ENCODE measurements at regions not wholly inside any gene's neighbourhood (a gene's known extent, or its start where the extent isn't known, plus 50 kb on each side); places are given as distances from the start of the nearest gene placed in this dataset.
"Not testable (repeated sequence)": the region's sequence is repeated elsewhere in the genome, so short reads cannot be mapped to it uniquely, and the experiment has no call there.

GRCh38 chr18:57969824-57970223 is 74.2 kb upstream of the NEDD4L start:
- CTCF ChIA-PET: no interaction called here
- peaks cover 8% of the 10 kb centered on the region for H3K4me1 Mint-ChIP-seq
- H3K27ac Mint-ChIP-seq: no peak overlapping the region
- peaks cover 7% of the 10 kb centered on the region for H3K27me3 Mint-ChIP-seq
- no peak overlapping the region for H3K4me3 Mint-ChIP-seq
- no peaks in the 10 kb centered on the region for H3K9me3 Mint-ChIP-seq
- no peak for DNase-seq
- H3K36me3 Mint-ChIP-seq: no peaks in the 10 kb centered on the region

GRCh38 chr18:57965246-57965645 is 78.8 kb upstream of the NEDD4L start:
- Mint-ChIP-seq H3K9me3 (no peaks in the 10 kb centered on the region), H3K4me1 (peaks cover 7% of the 10 kb centered on the region), H3K4me3 (no peak overlapping the region), H3K27ac (no peak overlapping the region), H3K36me3 (no peaks in the 10 kb centered on the region), H3K27me3 (peaks cover 8% of the 10 kb centered on the region)
- CTCF ChIA-PET: no interaction called here
- no peak for DNase-seq

GRCh38 chr18:57961876-57962505 is 82.0 kb upstream of the NEDD4L start:
- CTCF ChIA-PET: no interaction called here
- H3K27me3 Mint-ChIP-seq: peaks cover 16% of the 10 kb centered on the region

GRCh38 chr18:57961411-57961810 is 82.6 kb upstream of the NEDD4L start:
- no peak overlapping the region for H3K4me3 Mint-ChIP-seq
- no peak for DNase-seq
- H3K27me3 Mint-ChIP-seq: peaks cover 16% of the 10 kb centered on the region
- no peaks in the 10 kb centered on the region for H3K9me3 Mint-ChIP-seq
- CTCF ChIA-PET: no interaction called here
- H3K27ac Mint-ChIP-seq: no peak overlapping the region
- no peaks in the 10 kb centered on the region for H3K36me3 Mint-ChIP-seq
- H3K4me1 Mint-ChIP-seq: no peaks in the 10 kb centered on the region

More at GRCh38 chr18:57961876-57962505, 82.0 kb upstream of the NEDD4L start:
- H3K36me3 Mint-ChIP-seq: no peaks in the 10 kb centered on the region
- no peaks in the 10 kb centered on the region for H3K4me1 Mint-ChIP-seq
- no peaks in the 10 kb centered on the region for H3K9me3 Mint-ChIP-seq
- no peak overlapping the region for H3K27ac Mint-ChIP-seq
- H3K4me3 Mint-ChIP-seq: no peak overlapping the region
- DNase-seq: no peak

- Mint-ChIP-seq H3K36me3 (no peaks in the 10 kb centered on the region), H3K27me3 (peaks cover 13% of the 10 kb centered on the region), H3K4me3 (no peak overlapping the region), H3K4me1 (no peaks in the 10 kb centered on the region), H3K9me3 (no peaks in the 10 kb centered on the region), H3K27ac (no peak overlapping the region)
- CTCF ChIA-PET: interaction anchor here (1.2 to 1.7 kb wide), 2 partner anchors 17 to 163 kb away, joined by 3 to 8 read pairs; no protein-coding TSS in a partner anchor
- no peak for DNase-seq
Measured at GRCh38 chr18:57959278-57959677, 84.7 kb upstream of the NEDD4L start.

- Mint-ChIP-seq H3K4me1 (no peaks in the 10 kb centered on the region), H3K9me3 (no peaks in the 10 kb centered on the region), H3K36me3 (no peaks in the 10 kb centered on the region), H3K27ac (no peak overlapping the region), H3K27me3 (peaks cover 13% of the 10 kb centered on the region), H3K4me3 (no peak overlapping the region)
- CTCF ChIA-PET: no interaction called here
- DNase-seq: no peak
Measured at GRCh38 chr18:57957210-57957609, 86.8 kb upstream of the NEDD4L start.

GRCh38 chr18:57956491-57956890 is 87.5 kb upstream of the NEDD4L start:
- CTCF ChIA-PET: no interaction called here
- H3K27me3 Mint-ChIP-seq: peaks cover 13% of the 10 kb centered on the region

GRCh38 chr18:57954935-57955334 is 89.1 kb upstream of the NEDD4L start:
- H3K27ac Mint-ChIP-seq: no peak overlapping the region
- no peaks in the 10 kb centered on the region for H3K9me3 Mint-ChIP-seq
- H3K27me3 Mint-ChIP-seq: peaks cover 5% of the 10 kb centered on the region
- no peak for DNase-seq
- no peaks in the 10 kb centered on the region for H3K36me3 Mint-ChIP-seq
- no peaks in the 10 kb centered on the region for H3K4me1 Mint-ChIP-seq
- no peak overlapping the region for H3K4me3 Mint-ChIP-seq
- CTCF ChIA-PET: no interaction called here

More at GRCh38 chr18:57956491-57956890, 87.5 kb upstream of the NEDD4L start:
- no peak for DNase-seq
- H3K4me1 Mint-ChIP-seq: no peaks in the 10 kb centered on the region
- H3K36me3 Mint-ChIP-seq: no peaks in the 10 kb centered on the region
- no peak overlapping the region for H3K27ac Mint-ChIP-seq
- H3K4me3 Mint-ChIP-seq: no peak overlapping the region
- H3K9me3 Mint-ChIP-seq: no peaks in the 10 kb centered on the region

GRCh38 chr18:57953883-57954282 is 90.1 kb upstream of the NEDD4L start:
- Mint-ChIP-seq H3K4me3 (no peak overlapping the region), H3K36me3 (no peaks in the 10 kb centered on the region), H3K9me3 (no peaks in the 10 kb centered on the region), H3K27me3 (no peaks in the 10 kb centered on the region), H3K27ac (no peak overlapping the region), H3K4me1 (no peaks in the 10 kb centered on the region)
- CTCF ChIA-PET: no interaction called here
- no peak for DNase-seq

- H3K36me3 Mint-ChIP-seq: no peaks in the 10 kb centered on the region
- H3K9me3 Mint-ChIP-seq: no peaks in the 10 kb centered on the region
- H3K4me1 Mint-ChIP-seq: no peaks in the 10 kb centered on the region
- CTCF ChIA-PET: no interaction called here
- no peak for DNase-seq
- H3K27ac Mint-ChIP-seq: no peak overlapping the region
- no peaks in the 10 kb centered on the region for H3K27me3 Mint-ChIP-seq
- no peak overlapping the region for H3K4me3 Mint-ChIP-seq
Measured at GRCh38 chr18:57951999-57952774, 91.8 kb upstream of the NEDD4L start.

GRCh38 chr18:57951117-57951796 is 92.8 kb upstream of the NEDD4L start:
- Mint-ChIP-seq H3K4me3 (no peak overlapping the region), H3K27me3 (no peaks in the 10 kb centered on the region), H3K27ac (no peak overlapping the region), H3K9me3 (no peaks in the 10 kb centered on the region), H3K36me3 (no peaks in the 10 kb centered on the region), H3K4me1 (no peaks in the 10 kb centered on the region)
- CTCF ChIA-PET: no interaction called here
- DNase-seq: no peak

- no peak for DNase-seq
- no peaks in the 10 kb centered on the region for H3K9me3 Mint-ChIP-seq
- H3K27me3 Mint-ChIP-seq: peaks cover 4% of the 10 kb centered on the region
- no peaks in the 10 kb centered on the region for H3K4me1 Mint-ChIP-seq
- H3K36me3 Mint-ChIP-seq: no peaks in the 10 kb centered on the region
- no peak overlapping the region for H3K4me3 Mint-ChIP-seq
- no peak overlapping the region for H3K27ac Mint-ChIP-seq
- CTCF ChIA-PET: no interaction called here
Measured at GRCh38 chr18:57950542-57950941, 93.5 kb upstream of the NEDD4L start.

- CTCF ChIA-PET, H3K36me3 Mint-ChIP-seq, H3K9me3 Mint-ChIP-seq, DNase-seq, H3K27ac Mint-ChIP-seq, H3K4me3 Mint-ChIP-seq, H3K27me3 Mint-ChIP-seq, H3K4me1 Mint-ChIP-seq: not testable (repeated sequence)
Measured at GRCh38 chr18:57949335-57949734, 94.7 kb upstream of the NEDD4L start.

- Mint-ChIP-seq H3K9me3 (no peaks in the 10 kb centered on the region), H3K27me3 (peaks cover 9% of the 10 kb centered on the region), H3K4me1 (no peaks in the 10 kb centered on the region), H3K27ac (no peak overlapping the region), H3K36me3 (no peaks in the 10 kb centered on the region), H3K4me3 (no peak overlapping the region)
- CTCF ChIA-PET: no interaction called here
- no peak for DNase-seq
Measured at GRCh38 chr18:57947117-57947516, 96.9 kb upstream of the NEDD4L start.

GRCh38 chr18:57943723-57944122 is 100.3 kb upstream of the NEDD4L start:
- CTCF ChIA-PET: no interaction called here
- DNase-seq: no peak
- Mint-ChIP-seq H3K9me3 (no peaks in the 10 kb centered on the region), H3K27ac (no peak overlapping the region), H3K4me1 (no peaks in the 10 kb centered on the region), H3K4me3 (no peak overlapping the region), H3K27me3 (peaks cover 9% of the 10 kb centered on the region), H3K36me3 (no peaks in the 10 kb centered on the region)
